SU-DHL-6 (cell line): ENCODE measurements at regions not wholly inside any gene's neighbourhood (a gene's known extent, or its start where the extent isn't known, plus 50 kb on each side); places are given as distances from the start of the nearest gene placed in this dataset.

Source experiments
- CTCF ChIP-seq: fragments of 200-600 bp; sonication (generic); IDR thresholded peaks from one replicate; pipeline ENCODE4 v1.5.1; 2017; ENCODE audit warnings: antibody characterized with exemption, mild to moderate bottlenecking, low read length, moderate library complexity; ENCODE audit not compliant: insufficient read depth, poor library complexity, severe bottlenecking
- EZH2phosphoT487 ChIP-seq: fragments of 200-600 bp; sonication (generic), shearing (Covaris generic); conservative IDR thresholded peaks from 2 replicates; pipeline ENCODE4 v1.6.1; 2018; ENCODE audit warnings: mild to moderate bottlenecking, antibody characterized with exemption, low read length, moderate library complexity, mixed read lengths

GRCh38 chr3:104635872-104636580 is 730.7 kb upstream of the ALCAM start:
- TF ChIP-seq CTCF (no peak), EZH2phosphoT487 (no peak)
